ENCODE measurements at regions not wholly inside any gene's neighbourhood (a gene's known extent, or its start where the extent isn't known, plus 50 kb on each side); places are given as distances from the start of the nearest gene placed in this dataset.
A peak's percentile ranks its signal among the peaks of the same experiment; 100 is the strongest.
"Not testable (repeated sequence)": the region's sequence is repeated elsewhere in the genome, so short reads cannot be mapped to it uniquely, and the experiment has no call there.

- not testable (repeated sequence) for DNase-seq (ENCODE audit: extremely low read depth, low read depth)
Observed at GRCh38 chr4:142897518-142897917, 51.4 kb upstream of the INPP4B start.

- no peak for DNase-seq (ENCODE audit: extremely low read depth, low read depth)
Observed at GRCh38 chr4:142900622-142901021, 54.5 kb upstream of the INPP4B start.

- no peak for DNase-seq (ENCODE audit: extremely low read depth, low read depth)
Observed at GRCh38 chr4:142901166-142901662, 55.1 kb upstream of the INPP4B start.

GRCh38 chr4:142903617-142904016 lies 57.5 kb upstream of the INPP4B start:
- not testable (repeated sequence) for DNase-seq (ENCODE audit: extremely low read depth, low read depth)

GRCh38 chr4:142909908-142910307 lies 63.8 kb upstream of the INPP4B start:
- DNase-seq (ENCODE audit: extremely low read depth, low read depth) = no peak

GRCh38 chr4:142913034-142913433 lies 66.9 kb upstream of the INPP4B start:
- no peak for DNase-seq (ENCODE audit: extremely low read depth, low read depth)

- DNase-seq (ENCODE audit: extremely low read depth, low read depth) = no peak
Observed at GRCh38 chr4:142913461-142914030, 67.4 kb upstream of the INPP4B start.

GRCh38 chr4:142917678-142918077 lies 71.6 kb upstream of the INPP4B start:
- peak; percentile 1 for DNase-seq (ENCODE audit: extremely low read depth, low read depth)

- no peak for DNase-seq (ENCODE audit: extremely low read depth, low read depth)
Observed at GRCh38 chr4:142922720-142923119, 76.6 kb upstream of the INPP4B start.

GRCh38 chr4:142923619-142924018 lies 77.5 kb upstream of the INPP4B start:
- no peak for DNase-seq (ENCODE audit: extremely low read depth, low read depth)

GRCh38 chr4:142925161-142925560 lies 79.1 kb upstream of the INPP4B start:
- no peak for DNase-seq (ENCODE audit: extremely low read depth, low read depth)

- no peak for DNase-seq (ENCODE audit: extremely low read depth, low read depth)
Observed at GRCh38 chr4:142927721-142928120, 81.6 kb upstream of the INPP4B start.

- DNase-seq (ENCODE audit: extremely low read depth, low read depth) = no peak
Observed at GRCh38 chr4:142929526-142929925, 83.4 kb upstream of the INPP4B start.

GRCh38 chr4:142933207-142933606 lies 87.1 kb upstream of the INPP4B start:
- DNase-seq (ENCODE audit: extremely low read depth, low read depth) = no peak

- DNase-seq (ENCODE audit: extremely low read depth, low read depth) = no peak
Observed at GRCh38 chr4:142940425-142941330, 94.6 kb upstream of the INPP4B start.

GRCh38 chr4:142944565-142944964 lies 98.5 kb upstream of the INPP4B start:
- no peak for DNase-seq (ENCODE audit: extremely low read depth, low read depth)

GRCh38 chr4:142952821-142953580 lies 106.9 kb upstream of the INPP4B start:
- DNase-seq (ENCODE audit: extremely low read depth, low read depth) = no peak

GRCh38 chr4:142954415-142954814 lies 108.3 kb upstream of the INPP4B start:
- DNase-seq (ENCODE audit: extremely low read depth, low read depth) = no peak

- DNase-seq (ENCODE audit: extremely low read depth, low read depth) = no peak
Observed at GRCh38 chr4:142955501-142955900, 109.4 kb upstream of the INPP4B start.

- DNase-seq (ENCODE audit: extremely low read depth, low read depth) = no peak
Observed at GRCh38 chr4:142959173-142959572, 113.1 kb upstream of the INPP4B start.

GRCh38 chr4:142960126-142960525 lies 114.0 kb upstream of the INPP4B start:
- DNase-seq (ENCODE audit: extremely low read depth, low read depth) = no peak

All from NCI-H460 (cell line).